Transverse colon (tissue), 4 donors: ENCODE measurements at regions not wholly inside any gene's neighbourhood (a gene's known extent, or its start where the extent isn't known, plus 50 kb on each side); places are given as distances from the start of the nearest gene placed in this dataset.

Source experiments
- CTCF ChIP-seq, 5 experiments: fragments of 200-600 bp in 3 of 5; fragments of 450-650 bp in 2 of 5; sonication (generic) in 3 of 5; IDR thresholded peaks; 1 replicate in 2 of 5; 2 replicates in 3 of 5; pipeline ENCODE4 v1.5.1; 2016 to 2017; ENCODE audit warnings: antibody characterized with exemption in 5 of 5, inconsistent platforms in 3 of 5, mild to moderate bottlenecking in 2 of 5, moderate library complexity in 1 of 5
- EP300 ChIP-seq: sonication (generic); formaldehyde crosslinking; IDR thresholded peaks from one replicate; pipeline ENCODE4 v1.6.1; 2017; ENCODE audit warnings: antibody characterized with exemption, low read depth
- POLR2A ChIP-seq: fragments of 450-650 bp; IDR thresholded peaks from one replicate; pipeline ENCODE4 v1.6.1; 2016; ENCODE audit warnings: antibody characterized with exemption, mild to moderate bottlenecking, moderate library complexity
- POLR2AphosphoS5 ChIP-seq, 3 donors: sonication (generic); formaldehyde crosslinking; IDR thresholded peaks; one replicate each; pipeline ENCODE4 v1.6.1; 2016; ENCODE audit warnings: antibody characterized with exemption in 3 of 3

GRCh38 chr9:88230612-88231011, 92.3 kb upstream of the SPATA31C2 start:
- no peak for TF ChIP-seq CTCF (IDR thresholded peaks at IDR 0.05)
- TF ChIP-seq POLR2AphosphoS5 (IDR thresholded peaks at IDR 0.05) = no peak
- TF ChIP-seq POLR2A = no peak
- TF ChIP-seq EP300 = no peak
